Stimulated activated CD8-positive, alpha-beta memory T cell treated with anti-CD3 and anti-CD28 coated beads, Interleukin-15, amount 100 ng/mL, for 4 hours (primary cell): ENCODE measurements at regions not wholly inside any gene's neighbourhood (a gene's known extent, or its start where the extent isn't known, plus 50 kb on each side); places are given as distances from the start of the nearest gene placed in this dataset.

Experiments
- DNase-seq, 2 donors: peaks; one replicate each; pipeline ENCODE4 v3.0.0-alpha.2; 2020; ENCODE audit warnings: low read depth in 2 of 2

GRCh38 chr5:114657342-114658130, 295.7 kb downstream of the KCNN2 start:
- no peak for DNase-seq

GRCh38 chr5:114649878-114650277, 288.0 kb downstream of the KCNN2 start:
- DNase-seq, result no peak

DNA sequence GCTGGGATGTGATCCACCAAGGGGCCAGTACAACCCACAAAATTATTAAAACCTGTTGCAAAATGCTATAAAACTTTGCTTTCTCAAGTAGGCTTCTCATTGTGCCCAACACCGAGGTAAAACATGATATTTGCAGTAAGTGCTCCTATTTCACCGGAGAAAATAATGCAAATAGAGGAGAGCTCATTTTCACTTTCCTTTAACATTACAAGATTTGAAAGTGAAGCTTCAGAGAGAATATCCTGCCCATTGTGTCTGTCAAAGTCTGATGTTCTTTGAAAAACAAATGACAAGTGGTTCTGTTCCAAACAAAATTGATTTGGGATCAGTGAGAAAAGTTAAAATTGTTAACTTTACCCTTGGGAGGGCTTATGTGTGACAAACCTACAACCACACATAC, 287.1 kb downstream of the KCNN2 start:
- no peak for DNase-seq

DNA sequence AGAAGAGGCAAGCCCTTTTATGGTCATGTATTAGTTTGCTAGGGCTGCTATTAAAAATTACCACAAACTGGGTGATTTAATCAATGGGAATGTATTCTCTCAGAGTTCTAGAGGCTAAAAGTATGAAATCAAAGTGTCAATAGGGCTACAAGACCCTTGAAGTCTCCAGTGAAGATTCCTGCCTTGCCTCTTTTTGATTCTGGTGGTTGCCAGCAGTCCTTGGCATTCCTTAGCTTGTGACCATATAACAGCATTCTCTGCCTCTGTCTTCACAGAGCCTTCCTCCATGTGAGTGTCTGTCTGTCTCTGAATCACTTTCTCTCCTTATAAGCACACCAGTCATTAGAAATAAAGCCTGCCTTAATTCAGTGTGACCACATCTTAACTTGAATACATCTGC, 282.7 kb downstream of the KCNN2 start:
- DNase-seq, result no peak

GRCh38 chr5:114636271-114636670, 274.4 kb downstream of the KCNN2 start:
- no peak for DNase-seq

- DNase-seq, result no peak
These were observed 273.4 kb downstream of the KCNN2 start for GRCh38 chr5:114634967-114635901.

GRCh38 chr5:114634517-114634916, 272.6 kb downstream of the KCNN2 start:
- DNase-seq, result no peak

DNA sequence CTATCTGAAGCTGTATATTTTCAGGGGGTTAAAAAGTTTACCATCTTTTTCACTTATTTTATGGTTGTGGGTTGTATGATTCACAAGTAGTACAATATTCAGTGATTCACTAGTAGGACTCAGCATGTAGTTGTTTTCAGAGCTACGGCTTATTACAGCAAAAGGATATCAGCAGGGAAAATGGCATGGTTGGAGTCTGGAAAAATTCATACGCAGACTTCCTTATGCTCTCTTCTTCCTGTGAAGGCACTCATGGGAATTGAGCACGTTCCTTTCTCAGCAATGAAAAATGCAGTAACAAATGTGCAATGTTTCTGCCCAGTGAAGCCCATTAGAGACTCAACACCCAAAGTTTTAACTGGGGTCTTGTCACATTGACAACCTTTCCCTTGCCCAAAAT, 250.5 kb downstream of the KCNN2 start:
- DNase-seq, result no peak

DNA sequence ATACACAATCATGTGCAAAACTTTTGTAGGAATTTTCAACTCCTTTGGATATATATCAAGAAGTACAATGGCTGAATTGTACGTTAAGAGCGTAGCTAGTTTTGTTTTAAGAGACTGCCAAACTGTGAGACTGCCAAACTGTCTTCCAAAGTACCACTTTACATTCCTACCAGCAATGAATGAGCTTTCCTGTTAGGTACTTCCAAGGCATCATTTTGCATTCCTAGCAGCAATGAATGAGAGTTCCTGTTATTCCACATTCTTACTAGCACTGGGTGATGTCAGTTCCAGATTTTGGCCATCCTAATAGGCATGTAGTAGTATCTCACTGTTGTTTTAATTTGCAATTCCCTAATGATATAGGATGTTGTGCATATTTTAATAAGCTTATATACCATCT, 219.3 kb downstream of the KCNN2 start:
- no peak for DNase-seq

DNA sequence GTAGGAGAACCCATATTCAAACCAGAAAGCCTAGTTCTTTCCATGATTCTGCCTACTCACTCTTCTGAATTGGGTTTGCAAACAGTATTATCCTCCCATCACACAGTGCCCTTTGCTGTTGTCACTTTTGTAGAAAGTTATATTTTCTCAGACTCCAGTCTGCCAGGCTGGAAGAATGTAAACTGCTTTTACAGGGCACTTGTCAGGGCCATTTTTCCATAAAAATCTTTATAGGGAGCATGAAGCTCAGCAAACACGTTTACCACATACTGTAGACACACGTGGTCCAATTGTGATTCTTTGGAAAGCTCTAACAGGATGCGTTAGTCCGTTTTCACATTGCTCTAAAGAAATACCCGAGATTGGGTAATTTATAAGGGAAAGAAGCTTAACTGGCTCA, 204.0 kb downstream of the KCNN2 start:
- no peak for DNase-seq

GRCh38 chr5:114565139-114565538, 203.3 kb downstream of the KCNN2 start:
- DNase-seq, result no peak

GRCh38 chr5:114561415-114561814, 199.5 kb downstream of the KCNN2 start:
- DNase-seq, result no peak
